ENCODE measurements at regions not wholly inside any gene's neighbourhood (a gene's known extent, or its start where the extent isn't known, plus 50 kb on each side); places are given as distances from the start of the nearest gene placed in this dataset.

- TF ChIP-seq POLR2A (IDR thresholded peaks at IDR 0.05; ENCODE audit: extremely low read depth, insufficient read length), result no peak
- TF ChIP-seq, protein P1, sequence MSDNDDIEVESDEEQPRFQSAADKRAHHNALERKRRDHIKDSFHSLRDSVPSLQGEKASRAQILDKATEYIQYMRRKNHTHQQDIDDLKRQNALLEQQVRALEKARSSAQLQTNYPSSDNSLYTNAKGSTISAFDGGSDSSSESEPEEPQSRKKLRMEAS (IDR thresholded peaks at IDR 0.05; ENCODE audit: low read depth, low read length), result no peak
Measured at GRCh38 chr6:95431637-95432228, 145.6 kb upstream of the MANEA start.

All from NB4 (cell line).